CD4-positive, alpha-beta memory T cell (primary cell): ENCODE measurements at regions not wholly inside any gene's neighbourhood (a gene's known extent, or its start where the extent isn't known, plus 50 kb on each side); places are given as distances from the start of the nearest gene placed in this dataset.

ENCODE experiments used
- CTCF ChIA-PET: fragments of 350-600 bp; sonication (Branson Sonifier 250); formaldehyde crosslinking; loops from one replicate; lab custom pipeline; 2021; ENCODE audit warnings: inconsistent platforms; ENCODE audit not compliant: partially characterized antibody; lab: Charles Lee
- POLR2A ChIA-PET: fragments of 350-600 bp; sonication (Branson Sonifier 250); formaldehyde crosslinking; loops from one replicate; lab custom pipeline; 2021; ENCODE audit not compliant: partially characterized antibody; lab: Charles Lee
- DNase-seq, 5 donors: peaks; one replicate each; pipeline versions ENCODE4 v3.0.0 to v3.0.0-alpha.2; 2020 to 2022; ENCODE audit warnings: mixed read lengths in 1 of 5
- H3K27ac ChIP-seq: one replicate; pipeline ENCODE4 v1.7.0; 2013; ENCODE audit warnings: low read depth, low read length
- H3K27me3 ChIP-seq: 2 replicates; pipeline ENCODE4 v1.7.0; 2013; ENCODE audit warnings: mild to moderate bottlenecking, low read length, moderate library complexity; ENCODE audit not compliant: insufficient read depth
- H3K36me3 ChIP-seq: 2 replicates; pipeline ENCODE4 v1.7.0; 2013; ENCODE audit warnings: mild to moderate bottlenecking, low read length, moderate library complexity; ENCODE audit not compliant: insufficient read depth
- H3K4me1 ChIP-seq: 2 replicates; pipeline ENCODE4 v1.7.0; 2013; ENCODE audit warnings: mild to moderate bottlenecking, low read length, moderate library complexity; ENCODE audit not compliant: insufficient read depth
- H3K4me3 ChIP-seq, 2 donors: one replicate each; pipeline ENCODE4 v1.7.0; 2013; ENCODE audit warnings: low read length in 2 of 2, mild to moderate bottlenecking in 1 of 2
- H3K9me3 ChIP-seq, 2 donors: one replicate each; pipeline ENCODE4 v1.7.0; 2013; ENCODE audit warnings: low read length in 2 of 2, control low read depth in 1 of 2; ENCODE audit not compliant: control insufficient read depth in 1 of 2
- H3K27ac Mint-ChIP-seq, 7 donors: one replicate each; pipeline ENCODE4 v1.8.0; 2020 to 2021; ENCODE audit warnings: mixed read lengths in 7 of 7, mild to moderate bottlenecking in 6 of 7, inconsistent platforms in 3 of 7, moderate library complexity in 3 of 7
- H3K27me3 Mint-ChIP-seq, 2 donors: one replicate each; pipeline ENCODE4 v1.8.0; 2020 to 2021; ENCODE audit warnings: mixed read lengths in 2 of 2
- H3K36me3 Mint-ChIP-seq, 2 donors: one replicate each; pipeline ENCODE4 v1.8.0; 2020 to 2021; ENCODE audit warnings: mixed read lengths in 2 of 2, inconsistent platforms in 1 of 2, mild to moderate bottlenecking in 1 of 2
- H3K4me1 Mint-ChIP-seq, 4 donors: one replicate each; pipeline ENCODE4 v1.8.0; 2020 to 2021; ENCODE audit warnings: mixed read lengths in 4 of 4, mild to moderate bottlenecking in 1 of 4
- H3K4me3 Mint-ChIP-seq, 8 donors: one replicate each; pipeline ENCODE4 v1.8.0; 2020 to 2021; ENCODE audit warnings: mixed read lengths in 8 of 8, mild to moderate bottlenecking in 7 of 8, moderate library complexity in 6 of 8, inconsistent platforms in 3 of 8
- H3K9me3 Mint-ChIP-seq, 8 donors: one replicate each; pipeline ENCODE4 v1.8.0; 2020 to 2021; ENCODE audit warnings: mixed read lengths in 8 of 8, mild to moderate bottlenecking in 5 of 8, inconsistent platforms in 3 of 8, moderate library complexity in 1 of 8
- intact Hi-C: fragments of 100-400 bp; cut with micrococcal nuclease; formaldehyde crosslinking; loops from one replicate; pipeline ENCODE4 v1.15.1; 2023

- Histone ChIP-seq H3K36me3 (no peaks in the 10 kb centered on the region), H3K4me3 (no peak overlapping the region), H3K27ac (no peak overlapping the region), H3K4me1 (no peaks in the 10 kb centered on the region), H3K27me3 (no peaks in the 10 kb centered on the region), H3K9me3 (no peaks in the 10 kb centered on the region)
- ChIA-PET CTCF (no interaction called here), POLR2A (no interaction called here)
- no peak overlapping the region for H3K4me3 Mint-ChIP-seq
- no peak for DNase-seq
- H3K27ac Mint-ChIP-seq: no peak overlapping the region
- H3K27me3 Mint-ChIP-seq: peaks cover 1 to 3% of the 10 kb centered on the region in 2 donors
- H3K4me1 Mint-ChIP-seq: no peaks in the 10 kb centered on the region
- intact Hi-C loops: no loop called here
- no peaks in the 10 kb centered on the region for H3K9me3 Mint-ChIP-seq
- no peaks in the 10 kb centered on the region for H3K36me3 Mint-ChIP-seq
Observed at GRCh38 chr2:220856486-220856885, 715.6 kb downstream of the EPHA4 start.

- no peak overlapping the region for H3K27ac ChIP-seq
- no peaks in the 10 kb centered on the region for H3K4me1 ChIP-seq
- H3K4me3 ChIP-seq: no peak overlapping the region
- H3K27me3 ChIP-seq: no peaks in the 10 kb centered on the region
- Mint-ChIP-seq H3K36me3 (no peaks in the 10 kb centered on the region), H3K27me3 (peaks cover 3 to 4% of the 10 kb centered on the region in 2 donors), H3K4me1 (no peaks in the 10 kb centered on the region), H3K4me3 (no peak overlapping the region), H3K27ac (no peak overlapping the region), H3K9me3 (no peaks in the 10 kb centered on the region)
- POLR2A ChIA-PET: no interaction called here
- H3K9me3 ChIP-seq: no peaks in the 10 kb centered on the region
- H3K36me3 ChIP-seq: no peaks in the 10 kb centered on the region
- CTCF ChIA-PET: no interaction called here
- DNase-seq: no peak
- intact Hi-C loops: no loop called here
Observed at GRCh38 chr2:220857368-220857767, 714.7 kb downstream of the EPHA4 start.

GRCh38 chr2:220858101-220858500 is 714.0 kb downstream of the EPHA4 start:
- intact Hi-C loops: no loop called here
- no peak for DNase-seq
- Histone ChIP-seq H3K4me1 (no peaks in the 10 kb centered on the region), H3K27me3 (no peaks in the 10 kb centered on the region), H3K9me3 (no peaks in the 10 kb centered on the region), H3K4me3 (no peak overlapping the region), H3K36me3 (no peaks in the 10 kb centered on the region), H3K27ac (no peak overlapping the region)
- Mint-ChIP-seq H3K27ac (no peak overlapping the region), H3K27me3 (peaks cover 3 to 4% of the 10 kb centered on the region in 2 donors), H3K36me3 (no peaks in the 10 kb centered on the region), H3K9me3 (no peaks in the 10 kb centered on the region), H3K4me3 (no peak overlapping the region), H3K4me1 (no peaks in the 10 kb centered on the region)
- ChIA-PET CTCF (no interaction called here), POLR2A (no interaction called here)

- no peaks in the 10 kb centered on the region for H3K9me3 ChIP-seq
- ChIA-PET POLR2A (no interaction called here), CTCF (no interaction called here)
- H3K4me1 ChIP-seq: no peaks in the 10 kb centered on the region
- H3K9me3 Mint-ChIP-seq: peaks cover 0 to 4% (median 0%) of the 10 kb centered on the region in 8 donors
- peaks cover 0 to 1% of the 10 kb centered on the region in 2 donors for H3K27me3 Mint-ChIP-seq
- peak overlapping the region in 1 of 7 donors; percentile 24 for H3K27ac Mint-ChIP-seq
- H3K27ac ChIP-seq: no peak overlapping the region
- H3K4me1 Mint-ChIP-seq: no peaks in the 10 kb centered on the region
- H3K4me3 ChIP-seq: no peak overlapping the region
- intact Hi-C loops: no loop called here
- H3K36me3 Mint-ChIP-seq: no peaks in the 10 kb centered on the region
- no peaks in the 10 kb centered on the region for H3K27me3 ChIP-seq
- H3K4me3 Mint-ChIP-seq: no peak overlapping the region
- no peaks in the 10 kb centered on the region for H3K36me3 ChIP-seq
- no peak for DNase-seq
Observed at GRCh38 chr2:220871909-220872308, 700.2 kb downstream of the EPHA4 start.

- no peaks in the 10 kb centered on the region for H3K36me3 ChIP-seq
- ChIA-PET POLR2A (no interaction called here), CTCF (interaction anchor here (1.9 kb wide), 1 partner anchor 10 kb away, joined by 5 read pairs; no protein-coding TSS in a partner anchor)
- no peak overlapping the region for H3K4me3 ChIP-seq
- Mint-ChIP-seq H3K27me3 (no peaks in the 10 kb centered on the region), H3K4me3 (no peak overlapping the region), H3K27ac (no peak overlapping the region), H3K9me3 (peaks cover 0 to 4% (median 0%) of the 10 kb centered on the region in 8 donors), H3K4me1 (peaks cover 0 to 2% (median 0%) of the 10 kb centered on the region in 4 donors), H3K36me3 (no peaks in the 10 kb centered on the region)
- no peaks in the 10 kb centered on the region for H3K9me3 ChIP-seq
- no peak for DNase-seq
- no peaks in the 10 kb centered on the region for H3K4me1 ChIP-seq
- no peaks in the 10 kb centered on the region for H3K27me3 ChIP-seq
- intact Hi-C loops: no loop called here
- no peak overlapping the region for H3K27ac ChIP-seq
Observed at GRCh38 chr2:220876080-220876824, 695.9 kb downstream of the EPHA4 start.

- Mint-ChIP-seq H3K27me3 (no peaks in the 10 kb centered on the region), H3K36me3 (no peaks in the 10 kb centered on the region), H3K4me1 (peaks cover 0 to 2% (median 0%) of the 10 kb centered on the region in 4 donors), H3K27ac (no peak overlapping the region), H3K9me3 (peaks cover 0 to 4% (median 0%) of the 10 kb centered on the region in 8 donors), H3K4me3 (no peak overlapping the region)
- Histone ChIP-seq H3K27me3 (no peaks in the 10 kb centered on the region), H3K9me3 (no peaks in the 10 kb centered on the region), H3K4me1 (no peaks in the 10 kb centered on the region), H3K27ac (no peak overlapping the region), H3K36me3 (no peaks in the 10 kb centered on the region), H3K4me3 (no peak overlapping the region)
- intact Hi-C loops: no loop called here
- ChIA-PET POLR2A (no interaction called here), CTCF (interaction anchor here (1.9 kb wide), 1 partner anchor 12 kb away, joined by 5 read pairs; no protein-coding TSS in a partner anchor)
- DNase-seq: no peak
Observed at GRCh38 chr2:220877491-220877890, 694.6 kb downstream of the EPHA4 start.

- peaks cover 0 to 4% (median 0%) of the 10 kb centered on the region in 8 donors for H3K9me3 Mint-ChIP-seq
- peaks cover 0 to 2% (median 0%) of the 10 kb centered on the region in 4 donors for H3K4me1 Mint-ChIP-seq
- no peak overlapping the region for H3K27ac Mint-ChIP-seq
- Histone ChIP-seq H3K4me1 (no peaks in the 10 kb centered on the region), H3K36me3 (no peaks in the 10 kb centered on the region), H3K27ac (no peak overlapping the region), H3K4me3 (no peak overlapping the region), H3K27me3 (no peaks in the 10 kb centered on the region), H3K9me3 (no peaks in the 10 kb centered on the region)
- no peak overlapping the region for H3K4me3 Mint-ChIP-seq
- DNase-seq: no peak
- H3K36me3 Mint-ChIP-seq: no peaks in the 10 kb centered on the region
- intact Hi-C loops: no loop called here
- H3K27me3 Mint-ChIP-seq: no peaks in the 10 kb centered on the region
- POLR2A ChIA-PET: no interaction called here
- CTCF ChIA-PET: interaction anchor here (1.9 kb wide), 1 partner anchor 12 kb away, joined by 5 read pairs; no protein-coding TSS in a partner anchor
Observed at GRCh38 chr2:220877897-220878296, 694.2 kb downstream of the EPHA4 start.
